ENCODE measurements at regions not wholly inside any gene's neighbourhood (a gene's known extent, or its start where the extent isn't known, plus 50 kb on each side); places are given as distances from the start of the nearest gene placed in this dataset.

DNA sequence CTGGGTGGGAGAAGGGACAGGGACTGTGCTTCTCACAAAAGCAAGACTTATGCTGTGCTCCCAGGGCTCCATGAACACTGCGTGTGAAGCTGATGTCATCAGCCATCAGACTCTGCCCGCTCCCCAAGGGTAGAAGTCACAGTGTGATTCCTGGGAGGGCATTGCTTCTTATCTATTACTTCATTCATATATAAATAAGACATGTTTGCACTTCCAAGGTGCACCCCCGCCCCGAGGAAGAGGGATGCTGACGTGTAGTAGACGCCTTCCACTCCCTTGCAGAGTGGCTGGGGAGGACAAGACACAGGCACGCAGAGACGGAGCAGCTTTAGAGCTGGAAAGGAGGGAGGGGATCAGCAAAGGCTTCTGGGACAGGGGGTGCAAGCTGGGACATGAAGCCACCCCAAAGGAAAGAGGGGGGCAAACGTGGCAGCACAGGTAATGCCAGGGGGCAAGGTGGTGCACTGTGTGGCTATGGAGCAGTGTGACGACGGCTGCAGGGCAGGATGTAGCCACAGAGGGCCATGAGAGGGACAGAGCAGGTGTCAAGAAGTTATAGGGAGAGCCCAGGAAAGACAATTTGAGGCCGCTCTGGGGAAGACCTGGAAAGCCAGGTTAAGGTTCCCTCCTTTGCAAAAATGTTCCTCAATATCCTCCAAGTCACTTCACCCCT is 558.5 kb downstream of the MN1 start:
- TF ChIP-seq POLR2AphosphoS5 (IDR thresholded peaks at IDR 0.05), result no peak
- no peak for TF ChIP-seq EP300 (IDR thresholded peaks at IDR 0.05)
- TF ChIP-seq, protein P1, sequence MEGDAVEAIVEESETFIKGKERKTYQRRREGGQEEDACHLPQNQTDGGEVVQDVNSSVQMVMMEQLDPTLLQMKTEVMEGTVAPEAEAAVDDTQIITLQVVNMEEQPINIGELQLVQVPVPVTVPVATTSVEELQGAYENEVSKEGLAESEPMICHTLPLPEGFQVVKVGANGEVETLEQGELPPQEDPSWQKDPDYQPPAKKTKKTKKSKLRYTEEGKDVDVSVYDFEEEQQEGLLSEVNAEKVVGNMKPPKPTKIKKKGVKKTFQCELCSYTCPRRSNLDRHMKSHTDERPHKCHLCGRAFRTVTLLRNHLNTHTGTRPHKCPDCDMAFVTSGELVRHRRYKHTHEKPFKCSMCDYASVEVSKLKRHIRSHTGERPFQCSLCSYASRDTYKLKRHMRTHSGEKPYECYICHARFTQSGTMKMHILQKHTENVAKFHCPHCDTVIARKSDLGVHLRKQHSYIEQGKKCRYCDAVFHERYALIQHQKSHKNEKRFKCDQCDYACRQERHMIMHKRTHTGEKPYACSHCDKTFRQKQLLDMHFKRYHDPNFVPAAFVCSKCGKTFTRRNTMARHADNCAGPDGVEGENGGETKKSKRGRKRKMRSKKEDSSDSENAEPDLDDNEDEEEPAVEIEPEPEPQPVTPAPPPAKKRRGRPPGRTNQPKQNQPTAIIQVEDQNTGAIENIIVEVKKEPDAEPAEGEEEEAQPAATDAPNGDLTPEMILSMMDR (IDR thresholded peaks at IDR 0.05), result no peak
- no peak for TF ChIP-seq POLR2A (IDR thresholded peaks at IDR 0.05)
- no peak overlapping the region for H3K4me3 ChIP-seq
- intact Hi-C loops (cut with DNase I; ENCODE audit: low total_unique reads), result no loop called here
- 28 to 46% (median 35%) methylated on average over 12 of the region's 12 CpGs for WGBS, 5 donors
- H3K9me3 ChIP-seq, result peaks cover 0 to 3% (median 0%) of the 10 kb centered on the region in 4 donors
- no peaks in the 10 kb centered on the region for H3K27me3 ChIP-seq
- H3K4me1 ChIP-seq, result peaks cover 0 to 51% (median 22%) of the 10 kb centered on the region in 4 donors
- H3K27ac ChIP-seq, result no peak overlapping the region
- no peaks in the 10 kb centered on the region for H3K36me3 ChIP-seq
- peak; percentile 38 to 46 for DNase-seq

DNA sequence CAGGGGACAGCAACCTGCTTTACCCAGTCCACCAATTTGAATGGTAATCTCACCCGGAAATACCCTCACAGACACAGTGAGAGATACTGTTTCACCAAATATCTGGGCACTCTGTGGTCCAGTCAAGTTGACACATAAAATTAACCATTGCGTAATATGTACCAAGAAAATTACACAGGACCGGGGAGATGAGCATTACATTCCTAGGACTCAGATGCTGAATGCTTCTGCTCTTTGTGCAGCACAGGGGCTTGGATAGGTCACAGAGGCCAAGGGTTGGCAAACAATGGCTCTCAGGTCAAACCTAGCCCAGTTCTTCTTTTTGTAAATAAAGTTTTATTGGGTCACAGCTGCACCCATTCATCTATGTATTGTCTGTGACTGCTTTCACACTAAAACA is 557.2 kb downstream of the MN1 start:
- H3K36me3 ChIP-seq, result no peaks in the 10 kb centered on the region
- intact Hi-C loops (cut with DNase I; ENCODE audit: low total_unique reads), result no loop called here
- H3K4me1 ChIP-seq, result peaks cover 0 to 40% (median 23%) of the 10 kb centered on the region in 4 donors
- no peak overlapping the region for H3K4me3 ChIP-seq
- no peak for DNase-seq
- H3K27ac ChIP-seq, result no peak overlapping the region
- no peaks in the 10 kb centered on the region for H3K27me3 ChIP-seq
- H3K9me3 ChIP-seq, result peaks cover 0 to 3% (median 0%) of the 10 kb centered on the region in 4 donors
- TF ChIP-seq POLR2AphosphoS5 (IDR thresholded peaks at IDR 0.05) (no peak), EP300 (IDR thresholded peaks at IDR 0.05) (no peak), POLR2A (IDR thresholded peaks at IDR 0.05) (no peak)
- TF ChIP-seq, protein P1 (IDR thresholded peaks at IDR 0.05), result no peak
- WGBS, 5 donors, result 85 to 96% (median 92%) methylated on average over 3 of the region's 3 CpGs

DNA sequence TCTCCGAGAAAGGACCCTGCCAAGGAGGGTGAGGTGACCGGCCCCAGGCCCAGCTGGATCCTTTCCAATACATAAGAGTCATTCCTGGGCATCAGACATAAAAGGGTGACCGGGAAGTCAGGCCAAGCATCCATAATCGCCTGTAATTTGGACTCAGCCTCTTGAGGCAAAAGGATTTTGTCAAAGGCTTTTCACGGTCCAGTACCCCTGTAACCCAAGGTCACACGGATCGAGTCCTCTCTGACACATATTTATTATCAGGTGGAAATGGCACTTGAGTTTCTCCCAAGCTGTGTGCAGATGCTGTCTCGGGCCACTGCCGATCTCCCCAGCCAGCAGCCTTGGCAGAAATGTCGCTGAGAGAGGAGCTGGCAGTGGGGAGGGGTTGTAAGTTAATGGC is 556.5 kb downstream of the MN1 start:
- Histone ChIP-seq H3K4me3 (no peak overlapping the region), H3K27me3 (no peaks in the 10 kb centered on the region), H3K27ac (no peak overlapping the region), H3K4me1 (peaks cover 0 to 33% (median 19%) of the 10 kb centered on the region in 4 donors), H3K9me3 (peaks cover 0 to 3% (median 0%) of the 10 kb centered on the region in 4 donors), H3K36me3 (no peaks in the 10 kb centered on the region)
- 83 to 87% (median 86%) methylated on average over 10 of the region's 10 CpGs for WGBS, 5 donors
- DNase-seq, result no peak
- intact Hi-C loops (cut with DNase I; ENCODE audit: low total_unique reads), result no loop called here
- TF ChIP-seq POLR2AphosphoS5 (IDR thresholded peaks at IDR 0.05), result no peak
- TF ChIP-seq, protein P1 (IDR thresholded peaks at IDR 0.05), result no peak
- no peak for TF ChIP-seq EP300 (IDR thresholded peaks at IDR 0.05)
- TF ChIP-seq POLR2A (IDR thresholded peaks at IDR 0.05), result no peak

DNA sequence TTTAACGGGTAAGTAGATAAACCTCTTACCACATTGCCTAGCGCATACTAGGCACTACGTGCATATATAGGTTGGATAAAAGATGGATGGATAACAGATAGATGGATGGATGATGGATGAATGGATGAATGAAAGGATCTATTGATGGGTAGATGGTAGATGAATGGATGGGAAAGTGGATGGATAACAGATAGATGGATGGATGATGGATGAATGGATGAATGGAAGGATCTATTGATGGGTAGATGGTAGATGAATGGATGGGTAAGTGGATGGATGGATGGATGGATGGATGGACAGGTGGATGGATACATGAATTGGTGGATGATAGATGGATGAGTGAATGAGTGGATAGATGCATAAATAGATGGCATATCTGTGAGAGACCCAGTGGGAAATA is 555.0 kb downstream of the MN1 start:
- H3K4me1 ChIP-seq, result peaks cover 0 to 28% (median 15%) of the 10 kb centered on the region in 4 donors
- H3K36me3 ChIP-seq, result no peaks in the 10 kb centered on the region
- WGBS, 5 donors, result 93 to 99% (median 95%) methylated on average over 3 of the region's 3 CpGs
- no peaks in the 10 kb centered on the region for H3K27me3 ChIP-seq
- peaks cover 0 to 3% (median 0%) of the 10 kb centered on the region in 4 donors for H3K9me3 ChIP-seq
- no peak for DNase-seq
- no peak for TF ChIP-seq POLR2AphosphoS5 (IDR thresholded peaks at IDR 0.05)
- H3K27ac ChIP-seq, result no peak overlapping the region
- intact Hi-C loops (cut with DNase I; ENCODE audit: low total_unique reads), result no loop called here
- H3K4me3 ChIP-seq, result no peak overlapping the region

Data from stomach (tissue), 8 donors.